Stromal cell of bone marrow (primary cell): ENCODE measurements at regions not wholly inside any gene's neighbourhood (a gene's known extent, or its start where the extent isn't known, plus 50 kb on each side); places are given as distances from the start of the nearest gene placed in this dataset.

ENCODE experiments used
- DNase-seq: peaks from one replicate; pipeline ENCODE4 v3.0.0-alpha.2; 2012; ENCODE audit warnings: low read depth

- DNase-seq: no peak
Observed at GRCh38 chr3:31225923-31226322, 306.8 kb upstream of the STT3B start.

DNA sequence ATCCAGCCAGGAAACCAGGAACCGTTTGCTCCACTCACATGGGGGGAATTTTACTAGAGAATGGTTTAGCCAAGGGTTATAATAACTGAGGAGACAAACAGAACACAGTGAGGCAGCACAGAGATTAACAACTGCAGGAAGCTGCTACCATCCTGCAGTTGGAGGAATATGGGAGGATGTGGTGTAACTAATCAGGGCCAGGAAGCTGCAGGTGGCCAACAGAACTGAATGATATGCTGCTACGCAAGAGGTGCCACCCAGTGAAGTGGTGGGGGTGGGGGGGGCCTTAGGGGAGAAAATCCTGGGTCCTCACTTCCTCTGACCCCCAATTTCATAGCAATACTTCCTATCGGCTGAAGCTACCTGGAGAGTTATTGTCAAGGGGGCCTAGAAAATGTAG is 306.4 kb upstream of the STT3B start:
- no peak for DNase-seq

- DNase-seq: no peak
Observed at GRCh38 chr3:31227131-31227562, 305.6 kb upstream of the STT3B start.

- DNase-seq: no peak
Observed at GRCh38 chr3:31230425-31231223, 302.1 kb upstream of the STT3B start.

GRCh38 chr3:31232055-31233025 is 300.4 kb upstream of the STT3B start:
- no peak for DNase-seq

GRCh38 chr3:31234145-31234544 is 298.6 kb upstream of the STT3B start:
- DNase-seq: no peak

DNA sequence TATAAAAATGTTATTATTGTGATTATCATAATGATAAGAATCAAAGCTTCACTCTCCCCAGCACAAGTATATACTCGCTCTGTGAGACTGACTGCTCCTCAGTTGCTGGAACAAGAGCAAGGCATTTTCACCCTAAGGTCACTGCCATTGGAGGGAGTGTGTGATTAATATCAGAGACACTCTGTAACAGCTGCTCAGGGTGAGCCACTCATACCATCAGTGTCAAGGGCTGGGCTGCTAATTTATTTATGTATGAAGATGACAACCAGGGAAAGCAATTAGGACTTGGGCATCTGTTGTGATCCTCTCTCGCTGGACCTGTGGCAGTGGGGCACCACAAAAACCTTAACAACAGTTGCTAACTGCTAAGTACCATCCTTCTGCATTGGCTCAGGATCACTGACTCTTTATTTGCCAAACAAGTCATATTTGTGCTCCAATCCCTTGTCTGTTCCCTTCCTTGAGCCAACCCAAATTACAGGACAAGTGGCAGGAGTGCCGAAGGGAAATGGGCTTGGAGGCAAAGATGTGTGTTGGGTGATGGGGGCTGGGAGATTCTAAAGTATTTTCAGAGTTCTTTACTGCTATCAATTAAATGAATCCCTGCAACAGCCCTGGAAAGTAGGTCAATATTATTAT is 297.5 kb upstream of the STT3B start:
- DNase-seq: no peak

DNA sequence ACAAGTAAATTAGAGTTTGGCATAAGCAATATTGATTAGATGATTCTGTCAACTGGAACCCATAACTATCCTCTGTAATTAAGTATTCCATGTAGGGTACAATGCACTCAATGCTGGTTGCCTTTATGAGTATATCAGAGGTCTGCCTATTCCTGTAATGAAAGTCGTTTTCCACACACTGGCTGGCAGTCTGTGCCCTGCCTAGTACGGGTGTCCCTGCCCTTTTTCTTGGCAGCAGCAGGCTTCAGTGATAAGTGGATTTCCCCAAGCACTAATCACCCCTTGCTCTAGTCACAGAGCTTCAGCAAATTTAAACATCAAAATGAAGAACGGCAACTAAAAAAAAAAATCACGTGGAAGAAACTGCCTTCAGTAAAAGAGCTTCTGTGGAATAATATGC is 294.8 kb upstream of the STT3B start:
- no peak for DNase-seq

- DNase-seq: no peak
Observed at GRCh38 chr3:31240013-31240412, 292.7 kb upstream of the STT3B start.

GRCh38 chr3:31240466-31240865 is 292.3 kb upstream of the STT3B start:
- no peak for DNase-seq

DNA sequence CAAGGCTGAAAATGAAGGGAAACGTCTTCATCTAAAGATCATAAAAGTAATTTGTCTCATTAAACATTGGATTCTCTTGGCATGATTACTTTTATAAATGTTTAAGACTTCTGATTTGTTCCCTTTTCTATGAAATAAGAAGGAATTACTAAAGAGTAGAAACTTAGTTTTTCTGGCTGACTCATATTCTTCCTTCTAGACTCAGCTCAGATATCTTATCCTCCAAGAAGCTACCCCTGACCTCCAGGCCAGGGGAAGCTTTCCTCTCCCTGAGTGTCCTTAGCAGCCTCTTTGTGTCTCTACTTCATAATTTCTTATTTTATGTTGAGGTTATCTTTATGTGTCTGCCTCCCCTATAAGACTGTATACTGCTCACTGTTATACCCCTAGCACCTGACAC is 291.9 kb upstream of the STT3B start:
- no peak for DNase-seq

DNA sequence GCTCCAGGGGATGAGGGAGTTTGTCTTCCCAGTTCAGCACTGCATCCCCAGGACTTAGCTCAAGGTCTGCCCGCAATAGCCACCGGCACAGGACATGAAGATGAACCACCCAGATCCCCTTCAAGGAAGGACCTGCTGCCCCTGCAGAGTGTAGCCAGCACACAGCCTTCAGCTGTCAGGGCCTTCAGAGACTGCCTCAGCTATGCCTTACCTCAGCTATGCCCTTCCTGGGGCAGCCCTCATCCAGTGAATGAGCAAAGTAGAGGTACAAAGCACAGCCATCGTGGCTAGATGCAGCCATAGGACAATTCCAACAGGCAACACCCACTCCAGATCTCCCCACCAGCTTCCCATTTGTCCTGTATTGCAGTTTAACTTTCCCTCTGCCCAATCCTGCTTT is 291.2 kb upstream of the STT3B start:
- DNase-seq: no peak

DNA sequence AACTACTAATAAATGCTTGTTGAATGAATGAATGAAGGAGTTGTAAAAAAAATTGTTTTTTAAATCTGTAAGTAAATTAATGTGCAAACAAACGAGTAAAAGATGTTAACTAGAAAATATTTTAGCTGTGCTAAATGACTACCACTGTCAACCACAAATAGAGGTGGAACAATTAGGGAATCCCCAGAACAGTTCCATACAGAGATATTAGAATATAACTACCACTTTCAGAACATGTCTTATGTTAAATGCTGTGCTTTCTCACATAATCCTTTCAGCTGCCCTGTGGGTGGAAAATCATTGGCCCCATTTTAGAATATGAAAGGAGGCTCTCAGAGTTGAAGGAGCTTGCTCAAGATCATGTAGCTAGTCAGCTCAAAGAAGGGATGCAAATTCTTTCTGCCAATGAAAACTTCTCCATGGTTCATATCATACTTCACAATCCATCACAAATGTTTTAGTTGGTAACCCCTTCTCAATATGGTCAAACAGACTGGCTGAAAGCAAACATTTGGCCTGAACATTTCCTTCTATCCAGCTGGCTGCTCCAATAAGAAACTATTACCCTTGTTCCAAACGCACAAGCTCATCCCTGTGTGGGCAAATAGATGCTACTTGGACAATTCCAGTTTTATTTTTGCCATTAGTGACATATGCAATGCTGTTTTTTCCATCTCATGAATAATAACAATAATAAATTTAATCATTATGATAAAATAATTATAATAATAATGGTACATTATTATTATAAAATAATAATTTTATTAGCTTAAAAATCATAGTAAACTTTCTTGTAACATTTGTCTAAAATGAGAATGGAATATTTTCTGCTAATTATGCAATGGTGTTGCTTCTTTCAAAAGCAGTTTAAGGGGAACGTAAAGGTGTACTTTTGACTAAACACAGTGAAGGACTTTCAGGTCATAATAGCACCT is 290.4 kb upstream of the STT3B start:
- no peak for DNase-seq

DNA sequence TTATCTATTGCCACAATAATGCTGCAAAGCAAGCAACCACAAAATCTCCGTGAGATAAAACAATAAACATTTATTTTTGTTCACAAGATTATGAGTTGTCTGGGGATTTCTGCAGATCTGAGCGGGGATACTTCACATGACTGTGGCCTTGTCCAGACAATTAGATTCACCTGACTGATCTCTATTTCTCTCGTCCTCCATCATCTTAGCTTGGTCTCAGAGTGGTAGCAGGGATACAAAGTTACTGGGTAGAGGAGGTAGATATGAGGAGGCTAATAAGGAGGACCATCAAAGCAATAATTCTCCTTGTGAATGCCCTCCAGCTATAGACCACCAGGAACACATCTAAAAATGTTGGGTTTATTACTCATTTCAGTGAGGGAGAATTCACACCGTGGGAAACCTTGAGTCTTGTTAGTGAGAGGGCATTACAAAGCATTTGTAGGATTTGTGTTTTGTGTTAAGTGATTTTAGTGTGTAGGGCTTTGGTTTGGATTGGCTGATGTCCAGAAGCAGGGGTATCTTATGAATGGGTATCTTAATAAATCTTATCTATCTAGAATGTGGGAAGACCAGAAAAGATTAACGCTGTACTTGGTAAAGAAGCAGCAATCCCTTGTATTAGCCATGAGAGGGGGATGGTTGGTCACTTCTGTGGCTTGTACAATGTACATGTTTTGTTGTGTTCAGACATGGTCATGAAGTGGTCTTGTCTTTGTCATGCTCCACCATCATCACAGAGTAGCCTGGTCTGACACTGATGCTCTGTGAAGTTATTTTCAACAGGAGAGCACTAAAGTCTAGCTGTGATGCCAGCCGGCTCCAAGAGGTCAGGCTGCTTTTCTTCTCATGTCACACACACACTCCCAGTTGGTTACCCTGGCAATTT is 287.6 kb upstream of the STT3B start:
- DNase-seq: no peak

DNA sequence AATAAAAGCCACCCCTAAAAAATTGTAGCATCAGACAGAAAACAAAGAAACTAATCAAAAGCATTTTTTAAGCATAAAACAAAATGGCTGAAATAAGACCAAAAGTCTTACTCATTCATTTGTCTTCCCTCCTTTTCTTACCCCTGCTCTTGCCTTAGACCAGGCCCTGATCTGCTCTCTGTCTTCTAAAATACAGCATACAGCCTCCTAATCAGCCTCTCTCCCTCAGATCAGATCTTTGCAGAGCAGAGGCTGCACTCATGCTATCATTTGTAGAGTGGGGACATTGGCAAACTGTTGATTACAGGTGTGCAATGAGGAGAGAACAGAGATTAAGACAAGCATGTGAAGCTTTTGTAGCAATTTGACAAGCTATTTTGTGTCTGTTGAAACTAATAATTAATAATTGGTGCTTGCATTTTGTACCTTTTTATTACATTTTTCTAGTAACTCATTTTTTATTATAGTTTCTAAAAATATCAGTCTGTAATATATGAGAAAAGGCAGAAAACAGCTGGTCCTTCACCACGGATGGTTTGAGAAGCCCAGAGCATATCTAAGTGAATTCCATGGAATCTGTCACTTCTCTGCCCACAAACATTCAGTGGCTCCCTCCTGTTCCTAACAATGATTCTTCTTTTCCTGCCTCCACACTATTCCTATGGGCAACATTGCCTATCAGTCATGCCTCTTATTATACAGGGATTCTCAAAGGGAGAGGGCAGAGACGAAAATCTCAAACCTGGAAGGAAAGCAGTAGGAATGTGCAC is 286.2 kb upstream of the STT3B start:
- no peak for DNase-seq

DNA sequence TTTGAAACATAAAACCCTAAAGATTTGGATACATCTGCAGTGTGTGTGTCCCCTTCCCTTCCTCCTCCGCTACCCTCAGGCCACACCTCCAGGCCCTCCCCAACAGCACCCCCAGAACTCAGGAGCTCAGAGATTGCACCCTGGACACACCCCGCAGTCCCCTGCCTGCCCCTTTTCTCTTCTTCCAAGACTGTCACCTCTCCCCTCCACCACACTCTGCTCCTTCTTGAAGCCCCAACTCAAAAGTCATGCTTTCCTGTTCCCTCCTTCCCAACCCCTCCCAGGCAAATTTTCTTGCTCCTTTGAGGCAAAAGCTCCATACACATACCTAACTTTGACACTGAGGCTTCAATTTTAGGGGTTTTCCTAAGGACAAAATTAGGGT is 285.7 kb upstream of the STT3B start:
- no peak for DNase-seq

- DNase-seq: no peak
Observed at GRCh38 chr3:31247850-31248562, 284.7 kb upstream of the STT3B start.

DNA sequence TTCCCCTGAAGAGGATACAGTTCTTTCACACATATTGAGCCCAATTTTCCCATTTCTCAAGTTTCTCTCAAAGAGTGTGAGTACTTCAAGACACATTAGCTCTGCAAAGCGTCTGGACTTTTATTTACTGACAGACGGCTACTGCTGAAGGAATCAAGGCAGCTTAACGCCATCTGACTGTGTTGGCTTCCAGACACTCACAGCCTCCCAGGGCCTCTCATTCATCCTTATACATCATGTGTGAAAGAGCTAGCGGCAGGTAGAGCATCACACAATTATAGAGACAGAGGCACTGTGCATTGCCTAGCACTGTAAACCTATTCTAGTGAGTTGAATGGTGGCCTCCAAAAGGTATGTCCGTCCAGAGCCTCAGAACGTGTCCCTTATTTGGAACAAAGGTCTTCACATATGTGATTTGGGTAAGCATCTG is 284.1 kb upstream of the STT3B start:
- no peak for DNase-seq

DNA sequence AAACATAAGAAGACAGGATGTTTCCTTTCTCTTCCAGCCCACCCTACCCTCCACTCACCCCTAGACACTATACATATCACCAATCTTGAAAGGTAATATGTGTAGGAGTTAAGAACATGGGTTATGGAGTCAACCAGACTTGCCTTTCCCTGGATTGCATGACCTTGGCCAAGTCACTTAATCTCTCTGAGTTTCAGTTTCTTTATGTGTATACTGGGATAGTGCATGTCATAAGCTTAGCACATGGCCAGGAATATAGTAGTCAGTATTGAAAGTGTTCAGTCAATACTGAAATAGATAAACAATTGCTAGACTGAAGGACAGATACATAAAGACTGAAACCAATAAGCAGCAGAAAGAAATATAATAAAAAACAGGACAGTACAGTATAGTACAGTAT is 283.2 kb upstream of the STT3B start:
- DNase-seq: no peak
